HG03520 (cell line): ENCODE measurements at regions not wholly inside any gene's neighbourhood (a gene's known extent, or its start where the extent isn't known, plus 50 kb on each side); places are given as distances from the start of the nearest gene placed in this dataset.
A peak's percentile ranks its signal among the peaks of the same experiment; 100 is the strongest.

ENCODE experiments used
- ATAC-seq: cut with Tn5 transposase; IDR thresholded peaks from one replicate; pipeline ENCODE4 v1.9.1; 2021; ENCODE audit warnings: mild to moderate bottlenecking, moderate library complexity; ENCODE audit not compliant: unreplicated experiment

DNA sequence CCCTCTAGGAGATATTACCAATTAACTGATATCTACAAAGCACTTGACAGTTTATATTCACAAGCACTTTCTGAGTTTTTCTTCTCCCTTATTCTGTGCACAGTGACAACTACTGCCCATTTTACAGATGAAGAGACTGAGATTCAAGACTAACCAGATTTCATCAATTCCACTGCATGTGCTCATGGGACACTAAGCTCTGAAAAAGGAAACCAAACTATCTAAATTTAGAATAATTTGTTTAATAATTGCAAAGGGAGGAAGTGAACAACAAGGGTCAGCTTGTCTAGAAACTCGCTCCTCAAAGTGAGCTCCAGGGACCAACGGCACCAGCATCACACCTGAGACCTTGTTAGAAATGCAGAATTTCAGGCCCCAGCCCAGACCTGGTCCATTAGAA is 50.8 kb upstream of the MYLIP start:
- peak; percentile 86 for ATAC-seq

DNA sequence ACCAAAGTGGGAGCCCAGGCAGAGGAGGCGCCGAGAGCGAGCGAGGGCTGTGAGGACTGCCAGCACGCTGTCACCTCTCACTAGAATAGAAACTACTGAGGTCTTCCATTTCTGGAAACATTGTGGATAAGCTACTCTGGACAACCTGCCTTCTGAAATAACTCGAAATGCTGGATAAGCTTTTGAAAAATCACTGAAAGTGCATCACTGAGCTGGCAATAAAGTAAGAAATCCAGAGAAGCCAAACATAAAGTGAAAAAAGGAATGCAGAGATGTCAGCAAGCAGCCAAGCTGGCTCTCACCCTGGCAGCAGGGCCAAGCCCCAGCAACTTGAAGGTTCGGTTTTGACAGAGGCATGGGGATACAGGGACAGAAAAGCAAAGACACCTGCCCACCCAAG is 59.2 kb upstream of the MYLIP start:
- no peak for ATAC-seq

GRCh38 chr6:16069222-16069621 is 59.7 kb upstream of the MYLIP start:
- ATAC-seq: no peak

DNA sequence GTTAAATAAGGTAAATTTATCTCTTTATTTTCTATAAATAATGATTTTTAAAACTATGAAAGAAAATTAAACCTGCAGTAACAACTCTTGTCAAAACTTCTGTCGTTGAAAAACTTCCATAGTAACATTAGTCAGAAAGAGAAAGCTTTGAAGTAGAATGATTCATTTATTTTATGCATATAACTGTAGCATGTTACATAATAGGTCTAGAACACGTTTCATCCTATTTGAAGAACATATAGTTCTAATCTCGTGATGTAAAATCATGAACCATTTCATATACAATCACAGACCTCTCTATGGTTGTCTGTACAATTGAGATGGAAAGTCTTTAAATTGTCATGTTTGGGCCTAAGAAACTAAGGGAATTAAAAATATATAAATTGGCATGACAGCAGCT is 61.3 kb upstream of the MYLIP start:
- no peak for ATAC-seq

DNA sequence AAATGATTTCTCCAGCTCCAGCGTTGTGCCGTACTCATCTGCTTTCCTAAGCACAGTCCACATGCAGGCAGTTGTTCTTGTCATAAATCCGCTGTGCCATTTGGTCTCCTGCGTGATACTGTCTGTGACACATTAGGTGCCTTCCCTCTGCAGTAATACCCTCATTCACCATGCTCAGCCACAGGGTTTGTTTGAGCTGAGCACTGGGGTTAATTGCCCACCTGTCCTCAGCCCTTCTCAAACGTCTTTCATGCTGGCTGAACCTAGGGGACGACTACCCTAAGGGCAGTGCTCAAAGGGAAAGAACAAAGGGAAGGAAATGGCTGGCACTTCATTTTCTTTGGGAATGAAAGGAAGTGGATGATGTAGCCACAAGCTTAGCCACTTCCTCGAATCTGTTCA is 64.2 kb upstream of the MYLIP start:
- ATAC-seq: no peak

- no peak for ATAC-seq
Measured at GRCh38 chr6:16063580-16063979, 65.3 kb upstream of the MYLIP start.

DNA sequence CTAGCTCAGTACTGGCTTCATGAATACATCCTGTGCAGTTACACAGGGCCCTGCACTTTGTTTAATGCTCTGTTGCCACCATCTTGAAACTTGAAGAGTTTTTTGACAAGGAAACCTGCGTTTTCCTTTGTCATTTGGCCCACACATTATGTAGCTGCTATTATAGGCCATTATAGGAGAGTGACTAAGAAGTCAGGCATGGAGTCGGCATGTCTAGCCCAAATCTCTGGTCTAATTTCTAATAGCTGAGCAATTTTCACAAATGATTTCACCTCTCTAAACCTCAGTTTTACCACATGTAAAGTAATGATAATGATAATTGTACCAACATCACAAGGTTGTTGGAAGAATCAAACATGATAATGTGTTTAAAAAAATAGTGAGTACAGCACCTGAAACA is 67.1 kb upstream of the MYLIP start:
- ATAC-seq: no peak

DNA sequence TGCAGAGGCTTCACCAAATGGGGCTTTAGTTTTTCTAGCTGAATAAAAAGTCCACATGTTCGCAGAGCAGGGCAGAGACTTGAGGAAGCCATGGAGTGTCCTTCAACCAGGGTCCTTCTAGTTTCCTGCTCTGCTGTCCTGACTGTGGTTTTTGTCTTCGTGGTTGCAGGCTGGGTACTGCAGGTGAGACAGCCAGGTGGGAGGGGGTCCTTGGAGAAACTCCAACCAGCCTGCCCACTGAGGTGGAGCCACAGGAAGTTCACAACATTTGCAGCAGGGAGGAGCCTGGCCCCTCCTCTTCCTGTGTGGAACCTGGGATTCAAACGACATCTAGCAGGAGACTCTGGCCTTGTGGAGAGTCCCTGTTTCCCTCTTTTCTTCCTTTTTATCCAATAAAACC is 68.8 kb upstream of the MYLIP start:
- no peak for ATAC-seq

DNA sequence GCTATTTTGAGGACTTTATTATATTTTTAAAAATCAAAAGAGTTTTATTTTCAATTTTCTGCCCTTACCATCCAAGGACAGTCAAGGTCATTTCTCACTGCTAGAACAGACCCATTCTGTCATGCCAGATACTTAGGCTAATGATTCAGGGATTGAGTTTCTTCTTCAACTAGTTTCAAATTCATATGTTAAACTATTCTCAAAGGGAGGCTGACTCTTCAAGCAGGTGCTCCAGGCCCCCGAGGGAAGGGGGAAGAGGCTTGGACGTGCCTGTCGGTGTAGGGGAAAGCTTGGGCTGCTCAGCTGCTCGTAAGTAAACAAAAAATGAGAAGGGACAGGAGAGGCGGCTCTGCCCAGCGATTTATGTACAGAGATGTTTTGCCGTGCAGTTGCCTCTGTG is 69.4 kb upstream of the MYLIP start:
- no peak for ATAC-seq

GRCh38 chr6:16058929-16059345 is 69.9 kb upstream of the MYLIP start:
- ATAC-seq: no peak

GRCh38 chr6:16058201-16058928 is 70.5 kb upstream of the MYLIP start:
- no peak for ATAC-seq

GRCh38 chr6:16057446-16057845 is 71.4 kb upstream of the MYLIP start:
- no peak for ATAC-seq

GRCh38 chr6:16056263-16056870 is 72.5 kb upstream of the MYLIP start:
- ATAC-seq: no peak

- ATAC-seq: no peak
Measured at GRCh38 chr6:16055852-16056251, 73.0 kb upstream of the MYLIP start.

- no peak for ATAC-seq
Measured at GRCh38 chr6:16049168-16049567, 79.7 kb upstream of the MYLIP start.

DNA sequence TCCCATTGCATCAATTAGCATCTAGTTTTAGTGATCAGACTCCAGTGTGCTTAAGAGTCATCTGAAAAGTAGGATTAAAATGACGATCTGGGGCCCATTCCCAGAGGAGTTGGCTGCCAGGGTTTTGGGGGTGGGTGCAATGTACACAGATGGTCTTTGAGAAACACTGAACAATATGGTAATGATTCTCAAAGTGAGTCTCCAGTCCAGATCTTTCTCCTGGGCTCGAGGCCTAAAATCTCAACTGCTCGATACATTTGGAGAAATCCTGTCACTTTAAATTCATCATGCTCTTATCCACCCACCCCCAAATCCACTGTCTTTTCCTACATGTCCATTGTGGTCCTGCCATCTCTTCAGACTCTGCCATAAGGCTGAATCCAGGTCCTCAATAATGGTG is 80.7 kb upstream of the MYLIP start:
- no peak for ATAC-seq

DNA sequence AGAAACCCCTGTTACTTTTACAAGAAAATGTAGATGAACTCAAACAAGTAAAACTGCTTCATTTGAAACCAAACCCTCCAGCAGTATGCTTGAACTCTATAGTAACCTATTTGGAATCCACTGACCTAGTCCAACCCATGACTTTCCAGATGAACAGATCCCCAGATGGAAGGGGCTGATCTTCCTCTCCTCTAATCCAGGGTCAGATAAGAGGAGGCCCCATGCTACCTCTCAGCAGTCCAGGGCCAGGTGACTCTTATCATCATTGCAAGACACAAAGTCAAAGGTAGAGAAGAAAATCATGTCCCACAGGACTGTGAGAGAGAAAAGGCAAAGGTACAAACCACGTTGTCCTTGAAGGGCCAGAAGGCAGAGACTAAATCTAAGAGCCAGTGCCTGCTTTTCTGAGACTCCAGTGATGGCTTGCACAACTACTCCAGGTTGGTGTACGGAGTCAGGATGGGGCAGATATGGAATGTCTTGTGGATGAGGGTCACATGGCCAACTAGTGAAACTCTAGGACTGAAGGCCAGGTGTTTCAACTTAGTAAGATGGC is 81.4 kb upstream of the MYLIP start:
- no peak for ATAC-seq

- no peak for ATAC-seq
Measured at GRCh38 chr6:16045238-16045637, 83.6 kb upstream of the MYLIP start.

DNA sequence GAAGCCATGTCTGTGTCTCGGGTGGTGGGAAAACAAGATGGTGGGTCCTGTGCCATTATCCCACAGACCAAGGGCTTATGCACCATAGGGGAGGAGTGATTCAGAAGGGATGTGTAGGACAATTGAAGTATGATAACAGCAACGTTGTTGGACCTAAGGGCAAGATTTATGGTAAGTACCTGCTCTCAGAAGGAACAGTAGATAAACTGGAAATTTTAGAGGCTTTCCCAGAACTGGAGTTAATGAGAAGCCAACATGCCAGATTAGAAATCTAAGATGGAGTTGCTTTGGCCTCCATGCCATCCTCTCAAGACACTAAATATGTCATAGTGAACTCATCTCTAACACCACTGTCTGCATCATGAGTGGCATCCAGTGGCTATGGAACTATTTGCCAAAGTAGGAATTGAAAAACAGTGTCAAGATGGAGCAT is 84.7 kb upstream of the MYLIP start:
- no peak for ATAC-seq

DNA sequence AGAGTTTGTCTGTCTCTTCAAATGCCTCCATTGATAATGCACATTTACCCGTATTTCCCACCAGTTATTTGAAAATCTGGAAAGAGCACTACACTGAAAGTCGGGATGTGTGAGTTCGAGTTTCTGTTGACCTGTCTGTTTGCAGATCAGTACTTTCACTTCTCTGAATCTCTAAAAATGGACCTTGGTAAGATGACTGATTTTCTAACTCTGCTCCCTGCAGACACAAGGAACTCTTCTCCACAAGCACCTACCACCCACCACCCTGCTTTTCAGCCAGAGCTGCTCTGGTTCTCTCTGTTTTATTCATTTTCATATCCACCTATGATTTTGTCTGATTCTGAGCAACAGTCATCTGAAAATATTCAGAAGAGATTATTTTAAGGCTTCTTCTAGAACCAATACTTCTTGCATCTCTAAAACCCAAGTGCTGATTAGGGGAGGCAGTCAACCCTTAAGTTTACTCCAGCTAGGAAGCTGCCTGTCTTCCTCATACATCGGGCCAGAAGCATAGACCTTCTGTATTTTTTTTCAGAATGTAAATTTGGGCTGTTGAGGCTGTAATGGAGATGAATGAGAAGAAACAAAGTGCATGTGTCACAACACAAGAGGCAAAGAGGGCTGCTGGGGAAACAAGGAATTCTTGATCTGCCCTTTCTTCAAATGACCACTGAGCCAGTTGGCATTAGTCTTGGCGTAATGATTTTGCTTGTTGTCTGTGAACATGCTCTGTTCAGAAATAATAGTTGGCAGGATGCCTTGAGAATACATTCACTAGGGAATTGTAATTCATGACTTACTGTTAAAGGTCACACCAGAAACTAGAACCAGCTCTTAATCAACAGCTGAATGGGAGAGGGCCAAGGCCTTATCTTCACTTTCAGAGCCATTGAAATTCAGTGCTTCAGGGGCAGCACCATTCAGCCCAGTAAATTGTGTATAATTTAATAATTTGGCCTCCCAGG is 85.4 kb upstream of the MYLIP start:
- peak; percentile 55 for ATAC-seq

GRCh38 chr6:16042751-16043150 is 86.1 kb upstream of the MYLIP start:
- no peak for ATAC-seq
